ENCODE measurements at regions not wholly inside any gene's neighbourhood (a gene's known extent, or its start where the extent isn't known, plus 50 kb on each side); places are given as distances from the start of the nearest gene placed in this dataset.

- H3K27me3 ChIP-seq, result no peaks in the 10 kb centered on the region
- no peak overlapping the region for H3K4me3 ChIP-seq
- H3K4me1 ChIP-seq, result no peaks in the 10 kb centered on the region
- no peak overlapping the region for H3K27ac ChIP-seq
- no peaks in the 10 kb centered on the region for H3K9me3 ChIP-seq
- H3K36me3 ChIP-seq, result no peaks in the 10 kb centered on the region
- TF ChIP-seq POLR2A (IDR thresholded peaks at IDR 0.05), result no peak
- TF ChIP-seq EP300 (IDR thresholded peaks at IDR 0.05), result no peak
- no peak for TF ChIP-seq POLR2AphosphoS5 (IDR thresholded peaks at IDR 0.05)
- DNase-seq (ENCODE audit: low spot score in 2 of 2), result peak in 1 of 2 donors; percentile 8
- WGBS, result 47% methylated on average over 2 of the region's 2 CpGs
Measured at GRCh38 chr14:76282581-76282980, 93.4 kb upstream of the ESRRB start.

- no peaks in the 10 kb centered on the region for H3K9me3 ChIP-seq
- 84% methylated on average over 1 of the region's 1 CpG for WGBS
- H3K4me1 ChIP-seq, result no peaks in the 10 kb centered on the region
- TF ChIP-seq POLR2A (IDR thresholded peaks at IDR 0.05) (no peak), POLR2AphosphoS5 (IDR thresholded peaks at IDR 0.05) (no peak), CTCF (IDR thresholded peaks at IDR 0.05) (no peak), EP300 (IDR thresholded peaks at IDR 0.05) (no peak)
- H3K27ac ChIP-seq, result no peak overlapping the region
- H3K4me3 ChIP-seq, result no peak overlapping the region
- H3K27me3 ChIP-seq, result no peaks in the 10 kb centered on the region
- DNase-seq (ENCODE audit: low spot score in 2 of 2), result no peak
- no peaks in the 10 kb centered on the region for H3K36me3 ChIP-seq
Measured at GRCh38 chr14:76287063-76287462, 88.9 kb upstream of the ESRRB start.

- no peaks in the 10 kb centered on the region for H3K9me3 ChIP-seq
- WGBS, result 77% methylated on average over 4 of the region's 4 CpGs
- no peaks in the 10 kb centered on the region for H3K4me1 ChIP-seq
- no peak for TF ChIP-seq EP300 (IDR thresholded peaks at IDR 0.05)
- no peak for TF ChIP-seq POLR2A (IDR thresholded peaks at IDR 0.05)
- no peak for TF ChIP-seq CTCF (IDR thresholded peaks at IDR 0.05)
- TF ChIP-seq POLR2AphosphoS5 (IDR thresholded peaks at IDR 0.05), result no peak
- no peak overlapping the region for H3K27ac ChIP-seq
- no peaks in the 10 kb centered on the region for H3K36me3 ChIP-seq
- DNase-seq (ENCODE audit: low spot score in 2 of 2), result no peak
- peaks cover 4% of the 10 kb centered on the region for H3K27me3 ChIP-seq
- no peak overlapping the region for H3K4me3 ChIP-seq
Measured at GRCh38 chr14:76289276-76289675, 86.7 kb upstream of the ESRRB start.

- no peak for TF ChIP-seq EP300 (IDR thresholded peaks at IDR 0.05)
- no peak for TF ChIP-seq POLR2AphosphoS5 (IDR thresholded peaks at IDR 0.05)
- no peak for TF ChIP-seq POLR2A (IDR thresholded peaks at IDR 0.05)
- TF ChIP-seq CTCF (IDR thresholded peaks at IDR 0.05), result no peak
- peak in 1 of 2 donors; percentile 72 for DNase-seq (ENCODE audit: low spot score in 2 of 2)
- Histone ChIP-seq H3K27me3 (peaks cover 4% of the 10 kb centered on the region), H3K36me3 (no peaks in the 10 kb centered on the region), H3K9me3 (no peaks in the 10 kb centered on the region), H3K27ac (no peak overlapping the region), H3K4me1 (no peaks in the 10 kb centered on the region), H3K4me3 (no peak overlapping the region)
- 85% methylated on average over 10 of the region's 10 CpGs for WGBS
Measured at GRCh38 chr14:76292561-76292960, 83.4 kb upstream of the ESRRB start.

GRCh38 chr14:76293221-76293620, 82.7 kb upstream of the ESRRB start:
- no peak overlapping the region for H3K27ac ChIP-seq
- H3K4me1 ChIP-seq, result no peaks in the 10 kb centered on the region
- TF ChIP-seq EP300 (IDR thresholded peaks at IDR 0.05), result no peak
- no peak for TF ChIP-seq POLR2AphosphoS5 (IDR thresholded peaks at IDR 0.05)
- TF ChIP-seq CTCF (IDR thresholded peaks at IDR 0.05), result no peak
- TF ChIP-seq POLR2A (IDR thresholded peaks at IDR 0.05), result no peak
- 97% methylated on average over 3 of the region's 3 CpGs for WGBS
- H3K36me3 ChIP-seq, result no peaks in the 10 kb centered on the region
- peak in 1 of 2 donors; percentile 32 for DNase-seq (ENCODE audit: low spot score in 2 of 2)
- no peaks in the 10 kb centered on the region for H3K9me3 ChIP-seq
- peaks cover 4% of the 10 kb centered on the region for H3K27me3 ChIP-seq
- no peak overlapping the region for H3K4me3 ChIP-seq

GRCh38 chr14:76293923-76294322, 82.0 kb upstream of the ESRRB start:
- TF ChIP-seq CTCF (IDR thresholded peaks at IDR 0.05), result no peak
- no peak for TF ChIP-seq EP300 (IDR thresholded peaks at IDR 0.05)
- TF ChIP-seq POLR2AphosphoS5 (IDR thresholded peaks at IDR 0.05), result no peak
- TF ChIP-seq POLR2A (IDR thresholded peaks at IDR 0.05), result no peak
- Histone ChIP-seq H3K4me3 (no peak overlapping the region), H3K36me3 (no peaks in the 10 kb centered on the region), H3K4me1 (no peaks in the 10 kb centered on the region), H3K27ac (no peak overlapping the region), H3K27me3 (peaks cover 4% of the 10 kb centered on the region), H3K9me3 (no peaks in the 10 kb centered on the region)
- WGBS, result 75% methylated on average over 3 of the region's 3 CpGs
- DNase-seq (ENCODE audit: low spot score in 2 of 2), result peak in 1 of 2 donors; percentile 49

Data from suprapubic skin (tissue), 4 donors.